Brain microvascular endothelial cell (primary cell): ENCODE measurements at regions not wholly inside any gene's neighbourhood (a gene's known extent, or its start where the extent isn't known, plus 50 kb on each side); places are given as distances from the start of the nearest gene placed in this dataset.

Source experiments
- DNase-seq: peaks from one replicate; pipeline ENCODE4 v3.0.0-alpha.2; 2020
- H3K27ac ChIP-seq: fragments of 250-450 bp; sonication (Bioruptor Pico); 2 replicates; pipeline ENCODE4 v1.5.1; 2020; ENCODE audit warnings: mild to moderate bottlenecking, moderate library complexity
- H3K27me3 ChIP-seq: fragments of 250-450 bp; sonication (Bioruptor Pico); replicated peaks from 2 replicates; pipeline ENCODE4 v1.5.1; 2020; ENCODE audit warnings: mild to moderate bottlenecking
- H3K36me3 ChIP-seq: fragments of 250-450 bp; sonication (Bioruptor Pico); replicated peaks from 2 replicates; pipeline ENCODE4 v1.5.1; 2020; ENCODE audit warnings: mild to moderate bottlenecking
- H3K4me3 ChIP-seq: 2 replicates; pipeline ENCODE4 v1.5.1; 2011; ENCODE audit warnings: low read depth, mild to moderate bottlenecking, control low read depth, low read length, moderate library complexity
- CTCF ChIP-seq: IDR thresholded peaks from 2 replicates; pipeline ENCODE4 v1.5.1; 2011; ENCODE audit warnings: low read depth, mild to moderate bottlenecking, moderate library complexity, low read length, control low read depth, inconsistent platforms; ENCODE audit errors: missing control alignments
- in situ Hi-C: cut with HindIII; loops from 2 replicates; pipeline ENCODE4 v1.10.0; 2017; ENCODE audit warnings: low sequenced_read_pairs, low pct_ligation_motif_present

GRCh38 chr4:120132935-120133334 is 66.3 kb upstream of the MAD2L1 start:
- Histone ChIP-seq H3K27me3 (no peaks in the 10 kb centered on the region), H3K27ac (no peak overlapping the region), H3K4me3 (no peak overlapping the region), H3K36me3 (no peaks in the 10 kb centered on the region)
- in situ Hi-C loops, result no loop called here
- DNase-seq, result no peak
- no peak for TF ChIP-seq CTCF

GRCh38 chr4:120130786-120131185 is 64.1 kb upstream of the MAD2L1 start:
- no peaks in the 10 kb centered on the region for H3K27me3 ChIP-seq
- DNase-seq, result no peak
- no peak for TF ChIP-seq CTCF
- no peaks in the 10 kb centered on the region for H3K36me3 ChIP-seq
- no peak overlapping the region for H3K4me3 ChIP-seq
- H3K27ac ChIP-seq, result no peak overlapping the region
- in situ Hi-C loops, result no loop called here
